Psoas muscle (tissue), 7 donors: ENCODE measurements at regions not wholly inside any gene's neighbourhood (a gene's known extent, or its start where the extent isn't known, plus 50 kb on each side); places are given as distances from the start of the nearest gene placed in this dataset.

Source experiments
- ATAC-seq, 4 donors: fragments of 200-7000 bp; cut with Tn5 transposase; one replicate each; pipeline ENCODE4 v1.9.1; 2020; ENCODE audit warnings: moderate library complexity in 3 of 4, mild to moderate bottlenecking in 2 of 4
- DNase-seq, 2 donors: peaks; one replicate each; pipeline ENCODE4 v3.0.0-alpha.2; 2020
- H3K27ac ChIP-seq: fragments of 200-600 bp; one replicate; pipeline ENCODE4 v1.8.0; 2022
- H3K27me3 ChIP-seq, 3 donors: fragments of 200-600 bp in 1 of 3; one replicate each; pipeline versions ENCODE4 v1.6.1 to v1.8.0; 2013 to 2022; ENCODE audit warnings: low read length in 2 of 3, mild to moderate bottlenecking in 2 of 3, moderate library complexity in 1 of 3; ENCODE audit not compliant: insufficient read depth in 3 of 3
- H3K36me3 ChIP-seq, 2 donors: fragments of 200-600 bp in 1 of 2; one replicate each; pipeline versions ENCODE4 v1.6.1 to v1.8.0; 2013 to 2022; ENCODE audit warnings: low read depth in 1 of 2, mild to moderate bottlenecking in 1 of 2, moderate library complexity in 1 of 2; ENCODE audit not compliant: insufficient read depth in 1 of 2
- H3K4me1 ChIP-seq: fragments of 200-600 bp; one replicate; pipeline ENCODE4 v1.8.0; 2022
- H3K4me3 ChIP-seq: fragments of 200-600 bp; one replicate; pipeline ENCODE4 v1.8.0; 2022; ENCODE audit warnings: mild to moderate bottlenecking
- H3K9me3 ChIP-seq: fragments of 200-600 bp; one replicate; pipeline ENCODE4 v1.8.0; 2022
- CTCF ChIP-seq: fragments of 200-600 bp; IDR thresholded peaks from one replicate; pipeline ENCODE4 v1.8.0; 2022; ENCODE audit warnings: antibody characterized with exemption
- WGBS, 3 donors: extraction: QIAGEN DNeasy Blood & Tissue Kit; methylation state at CpG; one replicate each; pipeline versions ENCODE4 v1.1.6 to v1.1.7; 2013; 5-methylcytosine and 5-hydroxymethylcytosine counted together
- intact Hi-C, 2 donors: fragments of 100-400 bp; cut with DNase I; formaldehyde crosslinking; loops; one replicate each; pipeline versions ENCODE4 v1.11.0 to v1.14.2; 2022
- donor health status: healthy with polysubstance abuse.
- donor health status: DM: no; HTN: no; CAD: no; lungs with moderate emphysema.
- donor health status: Bipolar disorder and iron deficiency.
- donor health status: healthy.
- donor health status: DM: yes; HTN: yes; CAD: no.
- donor health status: DM: no; HTN: no; CAD: no.
- donor health status: DM: yes; HTN: yes; CAD: no.

GRCh38 chr3:189500299-189500698 lies 130.9 kb upstream of the TP63 start:
- ATAC-seq (peak in 3 of 4 donors; percentile 76 to 93 (median 92)), DNase-seq (no peak)
- Histone ChIP-seq H3K27me3 (peaks cover 0 to 2% (median 0%) of the 10 kb centered on the region in 3 donors), H3K9me3 (no peaks in the 10 kb centered on the region), H3K4me3 (no peak overlapping the region), H3K27ac (peak overlapping the region; percentile 70), H3K36me3 (no peaks in the 10 kb centered on the region), H3K4me1 (no peaks in the 10 kb centered on the region)
- intact Hi-C loops = no loop called here
- 50 to 90% (median 66%) methylated on average over 4 of the region's 4 CpGs for WGBS, 3 donors
- TF ChIP-seq CTCF = no peak

GRCh38 chr3:189500798-189501495 lies 130.2 kb upstream of the TP63 start:
- intact Hi-C loops = no loop called here
- WGBS, 3 donors = 40 to 93% (median 82%) methylated on average over 3 of the region's 3 CpGs
- H3K27me3 ChIP-seq = peaks cover 0 to 2% (median 0%) of the 10 kb centered on the region in 3 donors
- H3K36me3 ChIP-seq = no peaks in the 10 kb centered on the region
- no peak overlapping the region for H3K4me3 ChIP-seq
- no peaks in the 10 kb centered on the region for H3K4me1 ChIP-seq
- peak overlapping the region; percentile 70 for H3K27ac ChIP-seq
- no peak for ATAC-seq
- no peak for DNase-seq
- H3K9me3 ChIP-seq = no peaks in the 10 kb centered on the region
- no peak for TF ChIP-seq CTCF

- no peak overlapping the region for H3K27ac ChIP-seq
- intact Hi-C loops = no loop called here
- peaks cover 0 to 2% (median 0%) of the 10 kb centered on the region in 3 donors for H3K27me3 ChIP-seq
- no peak for TF ChIP-seq CTCF
- ATAC-seq (no peak), DNase-seq (no peak)
- no peak overlapping the region for H3K4me3 ChIP-seq
- H3K9me3 ChIP-seq = no peaks in the 10 kb centered on the region
- no peaks in the 10 kb centered on the region for H3K4me1 ChIP-seq
- WGBS, 3 donors = 89 to 98% (median 94%) methylated on average over 4 of the region's 4 CpGs
- H3K36me3 ChIP-seq = no peaks in the 10 kb centered on the region
Measured at GRCh38 chr3:189502256-189502655, 128.9 kb upstream of the TP63 start.

GRCh38 chr3:189502676-189503257 lies 128.4 kb upstream of the TP63 start:
- H3K4me1 ChIP-seq = no peaks in the 10 kb centered on the region
- no peak overlapping the region for H3K4me3 ChIP-seq
- H3K9me3 ChIP-seq = no peaks in the 10 kb centered on the region
- no peak for DNase-seq
- 40 to 85% (median 73%) methylated on average over 2 of the region's 2 CpGs for WGBS, 3 donors
- no peak for ATAC-seq
- peaks cover 0 to 2% (median 0%) of the 10 kb centered on the region in 3 donors for H3K27me3 ChIP-seq
- TF ChIP-seq CTCF = no peak
- H3K27ac ChIP-seq = no peak overlapping the region
- H3K36me3 ChIP-seq = no peaks in the 10 kb centered on the region
- intact Hi-C loops = no loop called here
